ENCODE measurements at regions not wholly inside any gene's neighbourhood (a gene's known extent, or its start where the extent isn't known, plus 50 kb on each side); places are given as distances from the start of the nearest gene placed in this dataset.

DNA sequence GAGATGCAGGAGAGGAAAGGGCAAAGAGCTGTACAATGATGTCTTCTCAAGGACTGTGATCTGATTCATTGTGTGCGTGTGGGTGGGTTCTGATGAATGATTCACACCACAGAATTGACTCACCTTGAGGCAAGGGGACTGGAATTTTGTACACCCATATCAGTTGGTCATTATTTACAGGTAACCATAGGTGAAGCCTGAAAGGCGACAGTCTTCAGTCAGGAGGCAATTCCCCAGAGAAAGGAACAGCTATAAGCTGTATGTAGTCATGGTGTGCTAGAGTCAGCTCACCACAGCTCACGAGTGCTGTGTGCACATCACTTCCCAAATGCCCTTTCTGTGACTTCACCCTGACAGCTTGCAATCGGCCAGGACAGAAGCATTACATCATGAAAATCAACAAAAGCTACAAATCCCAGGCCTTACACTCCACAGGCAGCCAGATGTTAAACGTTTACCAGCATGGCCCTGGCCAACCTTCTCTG is 87.6 kb upstream of the RPS23 start:
- CTCF ChIA-PET = no interaction called here
- no peaks in the 10 kb centered on the region for H3K36me3 ChIP-seq (ENCODE audit: control insufficient read depth in 2 of 3, insufficient read depth in 3 of 3, low read length in 3 of 3)
- Mint-ChIP-seq H3K36me3 (peaks cover 0 to 10% (median 0%) of the 10 kb centered on the region in 5 donors), H3K27ac (no peak overlapping the region), H3K4me3 (no peak overlapping the region), H3K9me3 (peaks cover 0 to 6% (median 0%) of the 10 kb centered on the region in 11 donors), H3K4me1 (peaks cover 0 to 35% (median 0%) of the 10 kb centered on the region in 7 donors), H3K27me3 (peaks cover 0 to 12% (median 5%) of the 10 kb centered on the region in 5 donors)
- H3K4me1 ChIP-seq (ENCODE audit: control insufficient read depth in 2 of 2, insufficient read depth in 2 of 2, low read length in 2 of 2) = no peaks in the 10 kb centered on the region
- DNase-seq = peak in 1 of 9 donors; percentile 32
- intact Hi-C loops (cut with micrococcal nuclease) = no loop called here
- no peak overlapping the region for H3K4me3 ChIP-seq (ENCODE audit: low read length)
- POLR2A ChIA-PET = no interaction called here
- no peaks in the 10 kb centered on the region for H3K9me3 ChIP-seq (ENCODE audit: control insufficient read depth in 2 of 3, low read length in 3 of 3)
- no peak for ATAC-seq
- H3K27me3 ChIP-seq (ENCODE audit: control insufficient read depth in 2 of 2, insufficient read depth in 2 of 2, low read length in 2 of 2) = no peaks in the 10 kb centered on the region
- H3K27ac ChIP-seq (ENCODE audit: low read depth, low read length) = no peak overlapping the region

DNA sequence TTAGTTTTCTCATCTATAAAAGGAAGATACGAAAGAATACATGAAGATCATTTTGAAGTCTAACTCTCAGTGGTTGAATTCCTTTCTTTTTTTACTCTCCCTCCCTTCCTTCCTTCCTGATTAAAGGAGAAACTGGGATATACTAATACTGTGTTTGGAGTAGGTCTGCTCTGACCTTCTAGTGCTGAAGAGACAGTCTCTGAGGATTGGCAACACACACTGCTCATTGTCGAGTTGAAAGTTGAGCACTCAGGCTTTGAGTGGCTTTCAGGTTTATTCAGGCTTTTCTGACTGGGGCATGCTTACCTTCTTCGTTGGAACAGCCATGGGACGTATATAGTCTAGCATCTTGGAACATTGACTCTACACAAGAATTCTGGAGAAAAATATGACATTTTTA is 86.9 kb upstream of the RPS23 start:
- no peaks in the 10 kb centered on the region for H3K4me1 ChIP-seq (ENCODE audit: control insufficient read depth in 2 of 2, insufficient read depth in 2 of 2, low read length in 2 of 2)
- peaks cover 0 to 6% (median 0%) of the 10 kb centered on the region in 11 donors for H3K9me3 Mint-ChIP-seq
- H3K36me3 ChIP-seq (ENCODE audit: control insufficient read depth in 2 of 3, insufficient read depth in 3 of 3, low read length in 3 of 3) = no peaks in the 10 kb centered on the region
- no peak overlapping the region for H3K4me3 Mint-ChIP-seq
- ATAC-seq (no peak), DNase-seq (no peak)
- no peak overlapping the region for H3K27ac Mint-ChIP-seq
- no peaks in the 10 kb centered on the region for H3K9me3 ChIP-seq (ENCODE audit: control insufficient read depth in 2 of 3, low read length in 3 of 3)
- peaks cover 0 to 42% (median 0%) of the 10 kb centered on the region in 7 donors for H3K4me1 Mint-ChIP-seq
- intact Hi-C loops (cut with micrococcal nuclease) = no loop called here
- no peak overlapping the region for H3K27ac ChIP-seq (ENCODE audit: low read depth, low read length)
- peaks cover 0 to 14% (median 0%) of the 10 kb centered on the region in 5 donors for H3K36me3 Mint-ChIP-seq
- no peak overlapping the region for H3K4me3 ChIP-seq (ENCODE audit: low read length)
- H3K27me3 ChIP-seq (ENCODE audit: control insufficient read depth in 2 of 2, insufficient read depth in 2 of 2, low read length in 2 of 2) = no peaks in the 10 kb centered on the region
- H3K27me3 Mint-ChIP-seq = peaks cover 0 to 12% (median 5%) of the 10 kb centered on the region in 5 donors
- ChIA-PET POLR2A (no interaction called here), CTCF (interaction anchor here (0.8 kb wide), 1 partner anchor 12 kb away, joined by 3 read pairs; no protein-coding TSS in a partner anchor)

DNA sequence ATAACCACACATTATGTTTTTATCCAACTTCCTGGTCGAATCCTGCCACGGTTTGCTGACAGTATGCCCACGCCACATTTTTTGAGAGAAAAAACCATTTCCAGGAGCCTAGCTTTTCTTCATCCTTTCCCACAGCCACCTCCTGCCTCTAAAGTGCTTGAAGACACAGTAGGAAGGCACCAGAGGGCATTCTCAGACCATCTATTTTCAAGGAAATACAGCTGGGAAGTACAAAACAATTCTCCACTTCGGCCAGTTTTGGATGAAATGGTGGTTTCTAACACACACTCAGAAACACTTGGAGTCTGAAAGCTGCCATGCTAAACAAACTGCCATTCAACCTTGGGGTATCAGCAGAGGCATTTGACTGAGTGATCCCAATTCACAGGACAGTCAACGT is 86.3 kb upstream of the RPS23 start:
- no peaks in the 10 kb centered on the region for H3K36me3 ChIP-seq (ENCODE audit: control insufficient read depth in 2 of 3, insufficient read depth in 3 of 3, low read length in 3 of 3)
- ATAC-seq (no peak), DNase-seq (no peak)
- ChIA-PET CTCF (interaction anchor here (0.8 kb wide), 1 partner anchor 12 kb away, joined by 3 read pairs; no protein-coding TSS in a partner anchor), POLR2A (no interaction called here)
- H3K4me3 ChIP-seq (ENCODE audit: low read length) = no peak overlapping the region
- H3K27ac Mint-ChIP-seq = no peak overlapping the region
- H3K9me3 Mint-ChIP-seq = peaks cover 0 to 6% (median 0%) of the 10 kb centered on the region in 11 donors
- H3K27me3 ChIP-seq (ENCODE audit: control insufficient read depth in 2 of 2, insufficient read depth in 2 of 2, low read length in 2 of 2) = no peaks in the 10 kb centered on the region
- H3K27ac ChIP-seq (ENCODE audit: low read depth, low read length) = no peak overlapping the region
- H3K36me3 Mint-ChIP-seq = peaks cover 0 to 18% (median 0%) of the 10 kb centered on the region in 5 donors
- no peaks in the 10 kb centered on the region for H3K9me3 ChIP-seq (ENCODE audit: control insufficient read depth in 2 of 3, low read length in 3 of 3)
- peaks cover 0 to 48% (median 0%) of the 10 kb centered on the region in 7 donors for H3K4me1 Mint-ChIP-seq
- H3K4me1 ChIP-seq (ENCODE audit: control insufficient read depth in 2 of 2, insufficient read depth in 2 of 2, low read length in 2 of 2) = no peaks in the 10 kb centered on the region
- intact Hi-C loops (cut with micrococcal nuclease) = no loop called here
- no peak overlapping the region for H3K4me3 Mint-ChIP-seq
- peaks cover 0 to 12% (median 5%) of the 10 kb centered on the region in 5 donors for H3K27me3 Mint-ChIP-seq

DNA sequence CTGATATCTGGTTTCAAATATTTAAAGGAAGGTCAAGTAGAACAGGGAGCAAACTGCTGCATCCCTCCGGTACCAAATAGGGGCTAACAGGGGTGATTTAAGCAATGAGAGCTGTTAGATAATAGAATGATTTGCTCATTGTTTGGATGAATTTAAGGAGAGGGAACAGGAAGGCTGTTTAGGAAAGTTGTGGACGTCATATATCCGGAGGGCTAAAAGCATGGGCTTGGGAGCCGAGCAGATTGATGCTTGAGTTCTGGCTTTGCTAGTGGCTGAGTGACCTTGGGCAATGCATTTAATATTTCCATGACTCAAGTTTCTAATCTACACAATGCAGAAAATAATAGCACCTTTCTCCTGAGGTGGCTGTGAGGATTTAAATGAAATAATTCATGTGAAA is 85.4 kb upstream of the RPS23 start:
- Histone ChIP-seq H3K36me3 (ENCODE audit: control insufficient read depth in 2 of 3, insufficient read depth in 3 of 3, low read length in 3 of 3) (no peaks in the 10 kb centered on the region), H3K27ac (ENCODE audit: low read depth, low read length) (no peak overlapping the region), H3K27me3 (ENCODE audit: control insufficient read depth in 2 of 2, insufficient read depth in 2 of 2, low read length in 2 of 2) (no peaks in the 10 kb centered on the region), H3K4me3 (ENCODE audit: low read length) (no peak overlapping the region), H3K9me3 (ENCODE audit: control insufficient read depth in 2 of 3, low read length in 3 of 3) (no peaks in the 10 kb centered on the region), H3K4me1 (ENCODE audit: control insufficient read depth in 2 of 2, insufficient read depth in 2 of 2, low read length in 2 of 2) (no peaks in the 10 kb centered on the region)
- peaks cover 0 to 12% (median 5%) of the 10 kb centered on the region in 5 donors for H3K27me3 Mint-ChIP-seq
- ChIA-PET CTCF (no interaction called here), POLR2A (no interaction called here)
- no peak overlapping the region for H3K4me3 Mint-ChIP-seq
- H3K36me3 Mint-ChIP-seq = peaks cover 0 to 16% (median 0%) of the 10 kb centered on the region in 5 donors
- H3K9me3 Mint-ChIP-seq = peaks cover 0 to 4% (median 0%) of the 10 kb centered on the region in 11 donors
- H3K4me1 Mint-ChIP-seq = peaks cover 0 to 56% (median 2%) of the 10 kb centered on the region in 7 donors
- intact Hi-C loops (cut with micrococcal nuclease) = no loop called here
- H3K27ac Mint-ChIP-seq = no peak overlapping the region
- DNase-seq (no peak), ATAC-seq (no peak)

DNA sequence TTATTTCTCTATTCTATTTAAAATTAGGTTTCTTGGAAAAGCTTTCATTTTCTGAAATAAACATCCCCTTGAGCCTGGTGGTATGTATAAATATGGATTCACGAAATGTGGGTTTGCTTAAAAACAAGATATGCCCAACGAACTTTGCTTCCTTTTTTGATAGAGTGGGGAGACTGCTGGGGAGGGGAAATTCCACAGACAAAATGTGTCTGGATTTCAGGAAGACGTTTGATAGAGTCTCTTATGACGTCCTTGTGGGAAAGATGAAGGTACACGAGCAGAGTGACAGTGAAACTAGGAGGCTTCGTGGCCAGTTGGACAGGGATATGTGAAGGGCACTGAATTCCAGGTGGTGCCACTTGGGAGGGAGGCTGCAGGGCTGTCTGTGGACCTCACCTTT is 84.5 kb upstream of the RPS23 start:
- Histone ChIP-seq H3K36me3 (ENCODE audit: control insufficient read depth in 2 of 3, insufficient read depth in 3 of 3, low read length in 3 of 3) (no peaks in the 10 kb centered on the region), H3K4me3 (ENCODE audit: low read length) (no peak overlapping the region), H3K4me1 (ENCODE audit: control insufficient read depth in 2 of 2, insufficient read depth in 2 of 2, low read length in 2 of 2) (peaks cover 7% of the 10 kb centered on the region in 2 donors), H3K9me3 (ENCODE audit: control insufficient read depth in 2 of 3, low read length in 3 of 3) (no peaks in the 10 kb centered on the region), H3K27ac (ENCODE audit: low read depth, low read length) (no peak overlapping the region), H3K27me3 (ENCODE audit: control insufficient read depth in 2 of 2, insufficient read depth in 2 of 2, low read length in 2 of 2) (no peaks in the 10 kb centered on the region)
- Mint-ChIP-seq H3K4me3 (no peak overlapping the region), H3K4me1 (peaks cover 8 to 61% (median 11%) of the 10 kb centered on the region in 7 donors), H3K9me3 (peaks cover 0 to 4% (median 0%) of the 10 kb centered on the region in 11 donors), H3K27me3 (peaks cover 0 to 12% (median 5%) of the 10 kb centered on the region in 5 donors), H3K27ac (no peak overlapping the region), H3K36me3 (peaks cover 0 to 17% (median 0%) of the 10 kb centered on the region in 5 donors)
- intact Hi-C loops (cut with micrococcal nuclease) = no loop called here
- ChIA-PET POLR2A (no interaction called here), CTCF (no interaction called here)
- DNase-seq = no peak
- ATAC-seq = no peak

DNA sequence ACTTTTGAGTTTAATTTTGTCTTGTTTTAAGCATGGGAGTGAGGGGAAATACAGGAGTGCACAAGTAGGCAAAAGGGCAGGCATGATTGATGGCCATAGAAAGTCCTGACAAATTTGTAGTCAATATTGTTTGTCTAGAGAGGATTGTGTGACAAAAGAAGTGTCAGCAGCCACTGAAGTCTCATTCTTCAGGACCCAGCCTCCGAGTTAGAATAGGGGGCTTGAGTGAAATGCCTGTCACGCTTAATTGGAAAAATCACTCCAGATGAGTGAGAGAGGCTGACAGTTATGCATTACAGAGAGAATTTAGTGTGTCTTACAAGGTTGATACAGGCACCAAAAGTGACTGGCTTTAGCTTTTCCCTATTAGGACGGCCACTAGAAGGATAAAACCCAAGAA is 81.9 kb upstream of the RPS23 start:
- Histone ChIP-seq H3K9me3 (ENCODE audit: control insufficient read depth in 2 of 3, low read length in 3 of 3) (no peaks in the 10 kb centered on the region), H3K27ac (ENCODE audit: low read depth, low read length) (no peak overlapping the region), H3K36me3 (ENCODE audit: control insufficient read depth in 2 of 3, insufficient read depth in 3 of 3, low read length in 3 of 3) (no peaks in the 10 kb centered on the region), H3K27me3 (ENCODE audit: control insufficient read depth in 2 of 2, insufficient read depth in 2 of 2, low read length in 2 of 2) (no peaks in the 10 kb centered on the region), H3K4me3 (ENCODE audit: low read length) (no peak overlapping the region), H3K4me1 (ENCODE audit: control insufficient read depth in 2 of 2, insufficient read depth in 2 of 2, low read length in 2 of 2) (peaks cover 17 to 19% of the 10 kb centered on the region in 2 donors)
- Mint-ChIP-seq H3K36me3 (peaks cover 0 to 14% (median 0%) of the 10 kb centered on the region in 5 donors), H3K27ac (peak overlapping the region in 3 of 9 donors; percentile 12 to 97 (median 79)), H3K4me1 (peaks cover 19 to 64% (median 23%) of the 10 kb centered on the region in 7 donors), H3K4me3 (peak overlapping the region in 1 of 10 donors; percentile 45), H3K27me3 (peaks cover 0 to 7% (median 5%) of the 10 kb centered on the region in 5 donors), H3K9me3 (no peaks in the 10 kb centered on the region)
- CTCF ChIA-PET = no interaction called here
- POLR2A ChIA-PET = no interaction called here
- DNase-seq (no peak), ATAC-seq (no peak)
- intact Hi-C loops (cut with micrococcal nuclease) = no loop called here

DNA sequence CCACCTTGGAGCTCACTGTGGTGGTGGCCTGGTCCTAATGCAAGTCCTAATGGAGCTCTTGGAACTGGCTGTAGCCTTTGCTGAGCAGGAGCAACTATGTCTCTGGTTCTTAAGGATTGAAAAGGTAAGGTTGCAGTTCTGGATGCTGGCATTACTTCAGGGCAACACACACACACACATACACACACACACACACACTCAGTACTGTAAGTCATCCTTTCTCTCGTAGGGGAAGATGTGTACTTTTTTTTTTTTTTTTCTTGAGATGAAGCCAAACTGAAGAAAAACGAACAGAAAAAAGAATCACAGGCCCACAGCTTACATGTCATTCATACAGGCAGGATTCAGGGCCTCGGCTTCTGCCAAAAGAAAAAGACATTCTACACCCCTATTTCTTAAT is 81.1 kb upstream of the RPS23 start:
- ATAC-seq (no peak), DNase-seq (no peak)
- Histone ChIP-seq H3K4me1 (ENCODE audit: control insufficient read depth in 2 of 2, insufficient read depth in 2 of 2, low read length in 2 of 2) (peaks cover 17 to 19% of the 10 kb centered on the region in 2 donors), H3K27ac (ENCODE audit: low read depth, low read length) (no peak overlapping the region), H3K9me3 (ENCODE audit: control insufficient read depth in 2 of 3, low read length in 3 of 3) (no peaks in the 10 kb centered on the region), H3K27me3 (ENCODE audit: control insufficient read depth in 2 of 2, insufficient read depth in 2 of 2, low read length in 2 of 2) (no peaks in the 10 kb centered on the region), H3K36me3 (ENCODE audit: control insufficient read depth in 2 of 3, insufficient read depth in 3 of 3, low read length in 3 of 3) (no peaks in the 10 kb centered on the region), H3K4me3 (ENCODE audit: low read length) (no peak overlapping the region)
- peak overlapping the region in 2 of 10 donors; percentile 15 to 42 for H3K4me3 Mint-ChIP-seq
- peaks cover 19 to 64% (median 23%) of the 10 kb centered on the region in 7 donors for H3K4me1 Mint-ChIP-seq
- ChIA-PET POLR2A (no interaction called here), CTCF (interaction anchor here (1.3 kb wide), 1 partner anchor 9 kb away, joined by 3 read pairs; no protein-coding TSS in a partner anchor)
- peak overlapping the region in 8 of 9 donors; percentile 2 to 97 (median 72) for H3K27ac Mint-ChIP-seq
- H3K36me3 Mint-ChIP-seq = peaks cover 0 to 15% (median 0%) of the 10 kb centered on the region in 5 donors
- intact Hi-C loops (cut with micrococcal nuclease) = loop anchor here (5.0 to 10.0 kb wide), 5 partner anchors 68 to 1354 kb away; partner anchors contain the start of gene ATG10 (in 1 of the 2)
- H3K27me3 Mint-ChIP-seq = peaks cover 0 to 7% (median 5%) of the 10 kb centered on the region in 5 donors
- H3K9me3 Mint-ChIP-seq = no peaks in the 10 kb centered on the region
